ENCODE measurements at regions not wholly inside any gene's neighbourhood (a gene's known extent, or its start where the extent isn't known, plus 50 kb on each side); places are given as distances from the start of the nearest gene placed in this dataset.

GRCh38 chr20:60124776-60125381, 166.7 kb downstream of the CDH26 start:
- Histone ChIP-seq H3K27me3 (ENCODE audit: insufficient read depth in 3 of 3, low read length in 2 of 3) (no peaks in the 10 kb centered on the region), H3K4me3 (no peak overlapping the region), H3K27ac (no peak overlapping the region), H3K9me3 (no peaks in the 10 kb centered on the region), H3K4me1 (no peaks in the 10 kb centered on the region), H3K36me3 (ENCODE audit: insufficient read depth in 1 of 2, low read depth in 1 of 2) (no peaks in the 10 kb centered on the region)
- ATAC-seq, result no peak
- intact Hi-C loops (cut with DNase I), result no loop called here
- 77 to 83% (median 81%) methylated on average over 3 of the region's 3 CpGs for WGBS, 3 donors
- no peak for DNase-seq
- TF ChIP-seq CTCF (IDR thresholded peaks at IDR 0.05), result no peak

GRCh38 chr20:60125513-60125912, 167.3 kb downstream of the CDH26 start:
- Histone ChIP-seq H3K4me3 (no peak overlapping the region), H3K9me3 (no peaks in the 10 kb centered on the region), H3K4me1 (no peaks in the 10 kb centered on the region), H3K36me3 (ENCODE audit: insufficient read depth in 1 of 2, low read depth in 1 of 2) (no peaks in the 10 kb centered on the region), H3K27me3 (ENCODE audit: insufficient read depth in 3 of 3, low read length in 2 of 3) (no peaks in the 10 kb centered on the region), H3K27ac (no peak overlapping the region)
- intact Hi-C loops (cut with DNase I), result no loop called here
- no peak for TF ChIP-seq CTCF (IDR thresholded peaks at IDR 0.05)
- no peak for DNase-seq
- ATAC-seq, result no peak
- 91 to 92% (median 92%) methylated on average over 8 of the region's 8 CpGs for WGBS, 3 donors

- DNase-seq (no peak), ATAC-seq (no peak)
- Histone ChIP-seq H3K9me3 (no peaks in the 10 kb centered on the region), H3K4me3 (no peak overlapping the region), H3K27ac (no peak overlapping the region), H3K27me3 (ENCODE audit: insufficient read depth in 3 of 3, low read length in 2 of 3) (no peaks in the 10 kb centered on the region), H3K4me1 (no peaks in the 10 kb centered on the region), H3K36me3 (ENCODE audit: insufficient read depth in 1 of 2, low read depth in 1 of 2) (no peaks in the 10 kb centered on the region)
- no peak for TF ChIP-seq CTCF (IDR thresholded peaks at IDR 0.05)
- 0 to 35% (median 0%) methylated on average over 1 of the region's 1 CpG for WGBS, 3 donors
- intact Hi-C loops (cut with DNase I), result no loop called here
Measured at GRCh38 chr20:60126975-60127374, 168.8 kb downstream of the CDH26 start.

GRCh38 chr20:60131375-60131774, 173.2 kb downstream of the CDH26 start:
- intact Hi-C loops (cut with DNase I), result no loop called here
- no peak overlapping the region for H3K4me3 ChIP-seq
- WGBS, 3 donors, result 47 to 56% (median 48%) methylated on average over 6 of the region's 6 CpGs
- no peak overlapping the region for H3K27ac ChIP-seq
- ATAC-seq, result peak in 1 of 4 donors; percentile 4
- no peaks in the 10 kb centered on the region for H3K36me3 ChIP-seq (ENCODE audit: insufficient read depth in 1 of 2, low read depth in 1 of 2)
- no peaks in the 10 kb centered on the region for H3K9me3 ChIP-seq
- H3K27me3 ChIP-seq (ENCODE audit: insufficient read depth in 3 of 3, low read length in 2 of 3), result no peaks in the 10 kb centered on the region
- H3K4me1 ChIP-seq, result no peaks in the 10 kb centered on the region
- no peak for TF ChIP-seq CTCF (IDR thresholded peaks at IDR 0.05)
- DNase-seq, result no peak

- no peak overlapping the region for H3K4me3 ChIP-seq
- TF ChIP-seq CTCF (IDR thresholded peaks at IDR 0.05), result no peak
- H3K27me3 ChIP-seq (ENCODE audit: insufficient read depth in 3 of 3, low read length in 2 of 3), result no peaks in the 10 kb centered on the region
- H3K36me3 ChIP-seq (ENCODE audit: insufficient read depth in 1 of 2, low read depth in 1 of 2), result no peaks in the 10 kb centered on the region
- no peak for ATAC-seq
- 90 to 92% (median 91%) methylated on average over 8 of the region's 8 CpGs for WGBS, 3 donors
- no peaks in the 10 kb centered on the region for H3K9me3 ChIP-seq
- no peak overlapping the region for H3K27ac ChIP-seq
- intact Hi-C loops (cut with DNase I), result no loop called here
- DNase-seq, result no peak
- no peaks in the 10 kb centered on the region for H3K4me1 ChIP-seq
Measured at GRCh38 chr20:60132162-60132826, 174.1 kb downstream of the CDH26 start.
